ENCODE measurements at regions not wholly inside any gene's neighbourhood (a gene's known extent, or its start where the extent isn't known, plus 50 kb on each side); places are given as distances from the start of the nearest gene placed in this dataset.

DNA sequence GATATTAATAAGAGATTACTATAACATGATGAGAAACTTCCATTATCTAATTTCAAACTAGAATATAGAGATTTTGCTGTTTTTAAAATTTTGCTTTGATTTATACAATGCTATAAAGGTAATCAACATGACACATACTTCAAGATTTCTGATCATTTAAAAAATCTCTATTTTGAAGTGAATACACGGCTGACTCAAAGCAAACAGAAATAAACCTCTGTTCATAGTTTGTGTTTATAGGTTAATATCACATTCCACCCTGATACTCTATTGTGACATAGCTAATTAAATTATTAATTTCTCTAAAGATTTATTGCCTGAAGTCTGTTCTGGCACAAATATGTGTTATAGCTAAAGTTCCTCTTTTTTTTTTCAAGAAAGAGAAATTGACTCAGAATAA lies 349.2 kb downstream of the TLL1 start:
- H3K4me1 ChIP-seq: no peaks in the 10 kb centered on the region
- no TSS peak for BruUV-seq (replicated peaks)
- H3K9me3 ChIP-seq: no peaks in the 10 kb centered on the region
- no peaks in the 10 kb centered on the region for H3K9me3 Mint-ChIP-seq (ENCODE audit: unreplicated experiment)
- no peaks in the 10 kb centered on the region for H3K36me3 Mint-ChIP-seq (ENCODE audit: insufficient read depth, unreplicated experiment)
- no peaks in the 10 kb centered on the region for H3K36me3 ChIP-seq (ENCODE audit: control insufficient read depth, insufficient read depth, low read length)
- H3K4me3 Mint-ChIP-seq (ENCODE audit: unreplicated experiment): no peak overlapping the region
- ChIA-PET POLR2A (no interaction called here), CTCF (no interaction called here)
- no peak for DNase-seq
- H3K4me3 ChIP-seq (ENCODE audit: low read depth, low read length): no peak overlapping the region
- no peaks in the 10 kb centered on the region for H3K27me3 Mint-ChIP-seq (ENCODE audit: insufficient read depth, unreplicated experiment)
- TF ChIP-seq, protein P1, sequence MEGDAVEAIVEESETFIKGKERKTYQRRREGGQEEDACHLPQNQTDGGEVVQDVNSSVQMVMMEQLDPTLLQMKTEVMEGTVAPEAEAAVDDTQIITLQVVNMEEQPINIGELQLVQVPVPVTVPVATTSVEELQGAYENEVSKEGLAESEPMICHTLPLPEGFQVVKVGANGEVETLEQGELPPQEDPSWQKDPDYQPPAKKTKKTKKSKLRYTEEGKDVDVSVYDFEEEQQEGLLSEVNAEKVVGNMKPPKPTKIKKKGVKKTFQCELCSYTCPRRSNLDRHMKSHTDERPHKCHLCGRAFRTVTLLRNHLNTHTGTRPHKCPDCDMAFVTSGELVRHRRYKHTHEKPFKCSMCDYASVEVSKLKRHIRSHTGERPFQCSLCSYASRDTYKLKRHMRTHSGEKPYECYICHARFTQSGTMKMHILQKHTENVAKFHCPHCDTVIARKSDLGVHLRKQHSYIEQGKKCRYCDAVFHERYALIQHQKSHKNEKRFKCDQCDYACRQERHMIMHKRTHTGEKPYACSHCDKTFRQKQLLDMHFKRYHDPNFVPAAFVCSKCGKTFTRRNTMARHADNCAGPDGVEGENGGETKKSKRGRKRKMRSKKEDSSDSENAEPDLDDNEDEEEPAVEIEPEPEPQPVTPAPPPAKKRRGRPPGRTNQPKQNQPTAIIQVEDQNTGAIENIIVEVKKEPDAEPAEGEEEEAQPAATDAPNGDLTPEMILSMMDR (IDR thresholded peaks at IDR 0.05; ENCODE audit: insufficient read depth in 1 of 2, low read depth in 1 of 2, low read length in 1 of 2, severe bottlenecking in 1 of 2, unreplicated experiment in 1 of 2): no peak
- intact Hi-C loops (cut with micrococcal nuclease; ENCODE audit: unreplicated experiment): no loop called here
- H3K27ac Mint-ChIP-seq (ENCODE audit: unreplicated experiment): no peak overlapping the region
- no peaks in the 10 kb centered on the region for H3K27me3 ChIP-seq (replicated peaks; ENCODE audit: control insufficient read depth, insufficient read depth, low read length)
- no peaks in the 10 kb centered on the region for H3K4me1 Mint-ChIP-seq (ENCODE audit: low read depth, unreplicated experiment)

DNA sequence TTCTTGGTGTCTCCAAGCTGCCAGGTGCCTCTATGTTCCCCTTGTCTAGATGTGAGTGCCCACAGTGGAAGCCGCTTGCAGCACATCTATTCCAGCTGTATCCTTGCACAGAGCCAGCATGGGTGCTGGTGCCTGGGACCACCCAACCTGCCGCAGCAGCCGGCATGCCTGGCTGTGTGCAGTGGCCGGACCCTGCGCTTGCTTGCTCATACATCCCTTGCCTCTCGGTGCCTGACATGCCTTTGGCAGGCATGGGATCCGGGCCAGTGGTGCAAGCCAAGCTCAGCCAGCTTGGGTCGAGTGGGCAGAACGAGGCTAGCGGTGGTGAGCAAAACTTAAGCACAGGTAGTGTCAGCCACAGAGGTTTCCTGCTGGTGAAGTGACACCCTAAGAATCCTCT lies 355.1 kb downstream of the TLL1 start:
- intact Hi-C loops (cut with micrococcal nuclease; ENCODE audit: unreplicated experiment): no loop called here
- H3K4me3 ChIP-seq (ENCODE audit: low read depth, low read length): no peak overlapping the region
- H3K9me3 ChIP-seq: no peaks in the 10 kb centered on the region
- no peaks in the 10 kb centered on the region for H3K27me3 ChIP-seq (replicated peaks; ENCODE audit: control insufficient read depth, insufficient read depth, low read length)
- Mint-ChIP-seq H3K27me3 (ENCODE audit: insufficient read depth, unreplicated experiment) (no peaks in the 10 kb centered on the region), H3K36me3 (ENCODE audit: insufficient read depth, unreplicated experiment) (no peaks in the 10 kb centered on the region), H3K27ac (ENCODE audit: unreplicated experiment) (no peak overlapping the region), H3K9me3 (ENCODE audit: unreplicated experiment) (no peaks in the 10 kb centered on the region), H3K4me1 (ENCODE audit: low read depth, unreplicated experiment) (no peaks in the 10 kb centered on the region), H3K4me3 (ENCODE audit: unreplicated experiment) (no peak overlapping the region)
- no peaks in the 10 kb centered on the region for H3K36me3 ChIP-seq (ENCODE audit: control insufficient read depth, insufficient read depth, low read length)
- H3K4me1 ChIP-seq: no peaks in the 10 kb centered on the region
- no peak for DNase-seq
- ChIA-PET CTCF (no interaction called here), POLR2A (no interaction called here)
- BruUV-seq (replicated peaks): no TSS peak
- TF ChIP-seq, protein P1 (IDR thresholded peaks at IDR 0.05; ENCODE audit: insufficient read depth in 1 of 2, low read depth in 1 of 2, low read length in 1 of 2, severe bottlenecking in 1 of 2, unreplicated experiment in 1 of 2): no peak

DNA sequence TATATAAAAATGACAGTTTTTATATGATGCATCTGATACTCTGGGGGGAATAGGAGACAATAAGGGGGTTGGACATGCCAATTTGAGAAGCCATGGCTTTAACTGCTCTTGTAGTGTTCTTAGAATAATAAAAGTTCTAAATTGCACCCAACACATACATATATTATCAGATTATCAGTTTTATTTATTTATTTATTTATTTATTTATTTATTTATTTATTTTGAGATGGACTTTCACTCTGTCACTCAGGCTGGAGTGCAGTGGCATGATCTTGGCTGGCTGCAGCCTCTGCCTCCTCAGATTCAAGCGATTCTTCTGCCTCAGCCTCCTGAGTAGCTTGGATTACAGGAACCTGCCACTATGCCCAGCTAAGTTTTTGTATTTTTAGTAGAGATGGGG lies 356.8 kb downstream of the TLL1 start:
- CTCF ChIA-PET: no interaction called here

More for the DNA sequence above, 356.8 kb downstream of the TLL1 start:
- no peak overlapping the region for H3K4me3 ChIP-seq (ENCODE audit: low read depth, low read length)
- no peaks in the 10 kb centered on the region for H3K4me1 Mint-ChIP-seq (ENCODE audit: low read depth, unreplicated experiment)
- no peaks in the 10 kb centered on the region for H3K4me1 ChIP-seq
- no peaks in the 10 kb centered on the region for H3K36me3 ChIP-seq (ENCODE audit: control insufficient read depth, insufficient read depth, low read length)
- H3K9me3 Mint-ChIP-seq (ENCODE audit: unreplicated experiment): no peaks in the 10 kb centered on the region
- TF ChIP-seq, protein P1 (IDR thresholded peaks at IDR 0.05; ENCODE audit: insufficient read depth in 1 of 2, low read depth in 1 of 2, low read length in 1 of 2, severe bottlenecking in 1 of 2, unreplicated experiment in 1 of 2): no peak
- H3K36me3 Mint-ChIP-seq (ENCODE audit: insufficient read depth, unreplicated experiment): no peaks in the 10 kb centered on the region
- no peaks in the 10 kb centered on the region for H3K27me3 ChIP-seq (replicated peaks; ENCODE audit: control insufficient read depth, insufficient read depth, low read length)
- no TSS peak for BruUV-seq (replicated peaks)
- H3K4me3 Mint-ChIP-seq (ENCODE audit: unreplicated experiment): no peak overlapping the region
- intact Hi-C loops (cut with micrococcal nuclease; ENCODE audit: unreplicated experiment): no loop called here
- DNase-seq: no peak
- no peaks in the 10 kb centered on the region; the same call in 1 of the 2 replicates for H3K9me3 ChIP-seq
- POLR2A ChIA-PET: no interaction called here
- no peak overlapping the region for H3K27ac Mint-ChIP-seq (ENCODE audit: unreplicated experiment)
- H3K27me3 Mint-ChIP-seq (ENCODE audit: insufficient read depth, unreplicated experiment): no peaks in the 10 kb centered on the region
